GM19099 (cell line): ENCODE measurements at regions not wholly inside any gene's neighbourhood (a gene's known extent, or its start where the extent isn't known, plus 50 kb on each side); places are given as distances from the start of the nearest gene placed in this dataset.

Experiments used
- POLR2A ChIP-seq: IDR thresholded peaks from 3 replicates; pipeline ENCODE4 v1.6.1; 2011; ENCODE audit warnings: low read depth; ENCODE audit not compliant: insufficient read length; ENCODE audit errors: extremely low read depth

DNA sequence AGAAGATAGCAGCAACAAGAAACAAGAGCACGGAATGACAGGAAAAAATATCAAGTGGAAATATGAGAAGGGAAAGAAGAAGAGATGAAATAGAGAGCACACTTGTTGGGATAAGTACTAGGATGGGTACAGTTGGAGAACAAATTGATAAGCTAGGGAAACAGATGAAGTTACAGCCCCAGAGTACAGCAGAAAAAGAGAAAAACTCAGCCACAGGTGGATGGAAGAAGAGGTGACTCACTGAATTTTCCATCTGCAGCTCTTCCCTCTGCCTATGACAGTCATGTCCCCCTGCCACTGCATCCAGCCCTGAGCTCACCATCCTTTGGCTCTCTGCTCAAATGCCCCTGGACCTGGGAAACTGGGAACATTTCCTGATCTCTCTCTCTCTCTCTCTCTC is 209.0 kb downstream of the BCOR start:
- no peak for TF ChIP-seq POLR2A

DNA sequence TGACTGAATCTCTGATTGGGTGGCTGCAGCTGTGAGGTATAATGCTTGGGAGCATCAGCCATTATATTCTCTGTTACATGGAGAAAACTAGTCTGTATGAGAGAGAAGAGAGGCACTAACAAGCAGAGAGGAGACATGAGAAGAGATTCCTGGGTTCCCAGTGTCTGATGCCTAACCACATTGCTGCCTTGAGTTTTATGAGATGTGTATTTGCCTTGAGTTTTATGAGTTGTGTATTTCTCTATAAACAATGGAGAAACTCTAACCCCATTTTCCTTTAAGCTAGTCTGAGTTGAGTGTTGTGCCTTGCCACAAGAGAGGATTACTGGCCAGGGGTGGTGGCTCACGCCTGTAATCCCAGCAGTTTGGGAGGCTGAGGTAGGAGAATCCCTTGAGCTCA is 208.1 kb downstream of the BCOR start:
- TF ChIP-seq POLR2A: no peak

DNA sequence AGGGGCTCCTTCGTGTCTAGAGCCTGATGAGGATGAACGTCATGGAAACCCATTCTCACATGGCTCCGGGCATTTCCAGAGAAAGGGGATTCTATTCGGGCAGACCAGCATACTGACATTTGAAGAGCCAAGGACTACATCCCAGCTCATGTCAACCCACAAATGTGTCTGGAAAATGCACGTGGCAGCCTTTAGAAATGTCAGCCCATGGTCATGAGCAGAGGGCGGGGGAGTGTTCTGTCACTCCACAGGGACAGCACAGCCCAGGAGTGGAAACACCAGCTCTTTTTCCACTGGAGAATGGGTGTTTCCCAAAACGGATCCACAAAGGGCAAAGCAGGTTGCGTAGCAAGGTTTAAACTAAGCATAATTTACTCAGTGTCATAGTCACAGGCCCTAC is 207.0 kb downstream of the BCOR start:
- TF ChIP-seq POLR2A: no peak

DNA sequence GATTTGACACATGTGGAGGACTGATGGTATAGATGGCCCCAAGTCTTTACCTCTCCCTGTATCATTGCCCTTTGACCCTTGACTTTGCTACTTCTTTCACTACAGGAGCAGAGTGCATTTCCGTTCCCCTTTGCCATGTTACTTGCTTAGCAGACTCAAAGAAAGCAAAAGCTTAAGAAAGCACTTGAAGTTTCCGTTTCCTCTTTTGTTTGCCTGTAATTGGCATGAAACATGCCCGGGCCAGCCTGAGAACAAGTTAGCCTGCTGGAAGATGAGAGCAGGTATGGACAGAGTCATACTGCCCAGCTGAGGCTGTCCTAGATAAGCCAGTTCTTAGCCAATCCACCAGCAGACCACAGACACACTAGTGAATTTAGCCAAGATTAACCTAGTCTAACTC is 206.0 kb downstream of the BCOR start:
- TF ChIP-seq POLR2A: no peak

DNA sequence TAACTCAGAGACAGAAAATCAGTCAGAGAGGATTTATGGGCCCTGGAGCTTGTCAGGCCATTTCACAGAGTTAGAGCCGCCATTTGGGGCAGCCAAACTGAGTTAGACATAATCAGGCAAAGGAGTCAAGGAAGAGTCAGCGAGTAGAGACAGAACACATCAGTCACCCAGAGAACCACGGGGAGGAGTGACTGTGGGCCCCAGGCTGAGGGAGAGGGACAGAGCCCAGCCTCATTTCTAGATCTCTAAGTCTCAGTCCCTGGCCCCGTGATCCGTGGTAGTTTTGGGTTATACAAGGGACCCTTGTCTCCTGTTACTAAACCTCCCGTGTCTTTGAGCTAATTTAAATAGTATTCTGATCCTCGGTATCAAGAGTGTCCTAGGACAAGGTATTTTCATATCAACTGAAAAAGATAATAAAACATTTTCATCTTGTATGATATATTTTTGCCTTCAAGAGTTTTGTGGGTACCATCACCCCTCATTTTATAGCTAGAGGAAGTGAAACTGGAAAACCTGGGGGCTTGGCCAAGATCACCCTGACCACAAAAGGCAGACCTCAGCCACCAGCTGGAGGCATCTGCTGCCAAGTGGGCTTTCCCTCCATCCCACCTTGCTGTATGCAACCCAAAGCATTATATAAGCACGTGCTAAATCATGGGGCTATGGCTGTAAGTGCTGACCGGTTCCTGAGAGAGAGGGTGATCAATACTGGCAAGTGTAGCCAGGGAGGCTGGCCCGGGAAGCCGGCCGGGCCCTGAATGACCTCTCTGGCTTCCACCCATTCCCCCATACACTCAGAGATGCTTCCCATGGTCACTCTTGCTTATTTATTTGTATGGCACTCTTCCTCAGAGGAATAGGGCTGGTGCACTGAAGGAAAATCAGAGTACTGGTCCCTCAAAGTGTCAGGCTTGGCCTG is 204.1 kb downstream of the BCOR start:
- TF ChIP-seq POLR2A: no peak

DNA sequence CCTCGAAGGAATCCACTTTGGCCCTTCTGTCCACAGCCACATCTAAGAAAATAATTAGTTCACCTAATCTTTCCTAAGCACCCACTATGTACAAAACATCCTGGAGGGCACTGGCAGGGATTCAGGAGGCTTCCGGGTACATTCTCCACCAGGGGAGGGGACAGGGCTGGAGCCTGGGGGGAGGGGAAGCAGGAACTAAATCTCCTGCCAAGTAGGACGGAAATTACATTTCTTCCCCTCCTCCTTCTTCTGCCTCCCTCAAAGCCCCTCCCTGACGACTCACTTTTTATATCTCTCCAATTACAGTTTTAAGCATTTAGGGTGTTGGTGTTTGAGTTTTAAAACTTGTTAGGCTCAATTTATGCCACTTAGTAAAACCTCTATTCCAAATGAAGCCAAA is 203.1 kb downstream of the BCOR start:
- no peak for TF ChIP-seq POLR2A

DNA sequence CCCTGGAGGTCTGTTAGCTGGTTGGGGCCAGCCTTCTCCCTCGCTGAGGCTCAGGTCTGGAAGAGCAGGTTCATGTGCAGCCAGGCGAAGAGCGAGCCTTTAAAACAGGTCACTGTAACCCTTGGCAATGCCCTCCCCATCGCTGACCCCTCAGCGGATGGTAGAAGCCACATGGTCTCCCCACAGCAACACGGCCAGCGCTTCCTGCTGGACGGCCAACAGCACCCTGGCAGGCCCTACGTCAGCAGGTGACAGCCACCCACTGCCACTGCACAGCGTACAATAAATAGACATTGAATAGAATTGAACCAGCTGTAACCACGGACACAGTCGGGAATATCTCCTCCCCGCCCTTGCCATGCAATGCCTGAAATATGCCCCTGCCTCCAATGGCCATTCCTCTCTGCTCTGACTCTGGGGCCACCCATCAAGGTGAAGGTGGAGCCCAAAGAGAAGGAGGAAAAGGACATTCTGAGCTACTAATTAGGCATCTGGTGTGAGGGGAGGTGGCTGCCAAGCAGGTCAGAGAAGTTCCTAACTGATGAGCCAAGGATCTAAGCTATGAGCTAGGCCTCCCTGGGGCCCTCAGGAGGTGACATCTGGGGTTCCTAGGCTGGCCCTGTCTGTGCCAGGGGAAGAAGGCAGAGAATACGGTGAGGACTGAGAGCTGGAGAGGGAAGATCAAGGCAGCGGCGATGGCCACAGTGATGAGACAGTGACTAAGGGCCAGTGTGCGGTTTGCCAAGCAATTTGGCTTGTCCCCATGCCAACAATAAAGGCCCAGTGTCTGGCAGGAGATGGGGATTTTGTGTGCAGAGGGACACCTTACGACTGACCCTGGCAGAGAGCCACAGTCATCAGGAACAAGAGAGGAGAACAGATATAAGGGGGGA is 202.3 kb downstream of the BCOR start:
- no peak for TF ChIP-seq POLR2A

DNA sequence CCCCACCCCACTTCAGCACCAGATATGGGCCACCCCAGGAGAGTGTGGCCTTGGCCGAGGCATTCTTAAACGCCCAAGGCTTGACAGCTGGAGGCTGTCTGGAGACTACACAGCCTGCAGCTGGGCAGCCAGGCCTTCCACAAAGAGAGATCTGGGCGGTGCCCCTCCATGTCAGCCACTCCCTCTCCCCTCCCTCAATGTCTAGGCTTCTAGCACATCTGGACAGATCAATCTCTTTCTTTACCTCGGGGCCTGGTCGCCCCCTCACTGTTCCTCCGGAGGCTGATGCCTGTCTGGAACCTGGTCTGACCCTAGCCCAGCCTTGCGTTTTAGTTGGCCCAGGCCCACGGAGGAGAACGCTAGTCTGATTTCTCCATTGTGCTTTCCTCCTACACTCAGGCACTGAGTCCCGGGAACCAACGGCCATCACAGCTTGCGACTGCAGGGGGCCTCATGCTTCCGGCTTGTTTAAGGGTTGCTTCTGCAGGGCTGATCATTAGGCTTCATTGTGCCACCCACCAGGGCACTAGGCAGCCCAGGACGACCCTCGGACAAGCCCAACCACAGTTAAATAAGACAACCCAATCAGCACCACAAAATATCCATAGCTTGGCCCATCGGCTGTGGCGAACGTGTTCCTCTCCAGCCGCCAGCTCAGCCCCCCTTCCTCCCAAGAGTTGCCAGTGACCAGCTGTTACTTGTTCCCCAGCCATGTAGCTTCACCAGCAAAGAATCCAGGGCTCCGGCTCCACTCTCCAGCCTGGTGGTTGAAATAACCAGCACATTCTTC is 200.6 kb downstream of the BCOR start:
- TF ChIP-seq POLR2A: no peak

DNA sequence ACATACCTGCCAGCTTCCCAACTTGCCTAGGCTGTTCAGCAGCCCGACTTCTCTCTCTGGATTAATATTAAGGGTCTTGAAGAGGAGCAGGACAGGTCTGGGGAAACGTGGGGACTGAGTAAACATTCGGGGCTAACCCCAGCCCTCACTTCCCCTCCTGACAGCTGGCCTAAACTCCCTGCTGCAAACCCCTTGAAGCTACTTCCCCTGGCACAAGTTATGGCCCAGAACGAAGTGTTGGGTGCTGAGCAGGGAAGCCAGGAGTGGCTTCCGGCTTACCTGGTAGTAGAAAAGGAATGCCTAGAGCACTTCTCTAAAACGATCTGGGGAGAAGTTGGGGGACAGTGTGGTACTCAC is 200.0 kb downstream of the BCOR start:
- TF ChIP-seq POLR2A: no peak

DNA sequence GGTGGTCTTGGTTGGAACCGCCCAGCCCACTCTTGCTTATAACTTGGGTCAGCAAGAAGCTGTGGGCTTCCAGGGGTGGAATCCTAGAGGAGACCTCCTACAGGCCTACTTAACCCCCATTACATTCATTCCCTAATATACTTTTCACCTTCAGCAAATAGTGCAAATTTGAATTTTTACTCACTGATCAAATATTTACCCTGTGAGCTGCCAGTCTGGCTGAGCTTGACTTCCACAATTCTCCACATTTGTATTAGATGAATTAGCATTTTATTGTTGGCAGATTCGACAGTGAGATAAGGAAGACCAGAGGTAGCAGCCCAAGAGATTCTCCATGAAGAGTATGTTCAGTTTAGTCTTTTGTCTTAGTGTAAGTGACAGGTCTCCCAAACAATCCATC is 199.6 kb downstream of the BCOR start:
- no peak for TF ChIP-seq POLR2A

DNA sequence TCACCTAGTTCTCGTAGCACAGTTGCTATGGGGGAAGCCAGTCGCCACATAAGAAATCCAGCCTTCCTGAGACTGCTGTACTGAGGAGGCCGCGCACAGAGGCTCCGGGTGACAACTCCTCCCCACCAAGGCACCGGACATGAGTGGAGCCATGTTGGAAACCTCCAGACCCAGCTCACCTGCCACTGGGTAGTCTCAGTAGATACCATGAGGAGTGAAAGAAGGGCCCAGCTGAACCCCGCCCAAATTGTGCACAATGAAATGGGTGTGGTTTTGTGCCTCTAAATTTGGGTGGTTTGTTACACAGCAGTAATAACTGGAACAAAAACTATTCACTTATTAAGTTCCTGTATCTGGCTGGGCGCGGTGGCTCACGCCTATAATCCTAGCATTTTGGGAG is 198.7 kb downstream of the BCOR start:
- TF ChIP-seq POLR2A: no peak

DNA sequence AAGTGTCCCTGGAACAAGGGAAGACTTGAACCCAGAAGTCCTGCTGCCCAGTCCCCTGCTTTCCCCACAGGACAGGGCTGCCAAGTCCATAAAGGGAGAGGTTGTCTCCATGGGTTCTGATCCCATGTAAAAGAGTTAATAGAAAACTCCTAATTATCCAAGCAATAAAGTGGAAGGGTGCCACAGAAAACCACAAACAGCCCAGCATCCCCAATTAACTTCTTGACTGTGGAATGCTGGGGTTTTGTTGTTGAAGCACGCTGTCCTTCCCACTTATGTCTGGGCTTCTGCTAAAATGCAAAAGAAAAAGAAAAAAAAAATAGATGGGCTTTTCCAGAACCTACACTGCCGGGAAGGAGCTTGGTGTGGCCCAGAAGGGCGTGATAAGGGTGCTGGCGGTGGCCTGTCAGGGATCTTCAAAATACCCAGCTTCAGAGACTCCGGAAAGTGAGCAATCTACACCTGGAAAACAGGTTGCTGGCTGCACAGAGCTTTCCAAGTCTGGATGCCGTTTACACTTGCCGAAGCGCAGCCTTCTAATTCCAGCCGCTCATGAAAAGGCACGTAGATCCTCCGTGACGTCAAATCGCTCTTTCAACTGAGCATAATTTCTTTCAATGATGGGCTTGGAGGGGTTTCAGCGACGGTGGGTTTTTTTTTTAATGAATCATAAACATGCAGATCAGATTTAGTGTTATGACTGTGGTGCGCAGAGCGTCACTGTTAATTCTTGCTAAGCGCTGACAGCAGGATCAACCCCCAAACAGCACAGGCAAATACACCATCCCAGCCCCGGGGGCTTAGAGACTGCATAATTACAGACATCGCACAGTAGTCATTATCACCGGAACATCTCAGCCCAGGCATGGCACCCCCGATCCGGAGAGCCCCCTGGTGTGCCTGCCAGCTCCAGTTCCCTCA is 197.6 kb downstream of the BCOR start:
- TF ChIP-seq POLR2A: no peak

DNA sequence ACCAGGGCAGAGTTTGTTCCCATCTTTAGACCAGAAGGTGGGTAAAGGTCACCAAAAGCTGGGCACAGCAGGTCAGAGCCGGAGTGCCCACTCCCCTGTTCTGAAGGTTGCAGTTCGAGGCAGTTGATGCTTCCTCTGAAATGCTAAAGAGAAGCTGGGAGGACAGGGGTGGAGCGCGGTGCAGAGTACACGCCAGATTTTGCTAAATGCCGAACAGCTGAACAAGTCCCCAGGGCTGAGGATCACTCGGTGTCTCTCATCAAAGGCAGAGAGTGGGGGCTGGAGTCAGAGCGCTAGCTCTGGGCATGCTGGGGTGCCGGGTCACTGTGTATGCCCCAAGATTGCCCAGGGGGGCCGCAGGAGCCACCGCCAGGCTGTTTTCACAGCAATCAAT is 197.0 kb downstream of the BCOR start:
- no peak for TF ChIP-seq POLR2A

DNA sequence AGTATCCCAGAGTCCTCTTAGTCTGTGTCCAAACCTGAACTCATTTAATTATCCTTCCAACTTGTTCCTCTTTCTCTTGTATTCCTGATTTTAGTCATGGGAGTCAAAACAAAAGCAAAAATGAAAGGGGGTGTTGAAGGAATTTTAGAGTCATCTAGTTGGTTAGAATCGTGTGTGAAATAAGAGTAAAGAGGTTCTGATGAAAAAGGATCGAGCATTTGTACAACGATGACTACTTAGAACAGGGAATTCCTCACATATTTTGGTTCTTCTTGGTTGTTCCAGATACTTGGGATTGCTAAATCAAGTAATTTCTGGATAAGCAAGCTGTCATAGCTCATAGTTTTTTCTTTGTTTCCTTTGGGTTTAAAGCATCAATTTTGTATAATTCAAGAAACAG is 194.4 kb downstream of the BCOR start:
- no peak for TF ChIP-seq POLR2A

DNA sequence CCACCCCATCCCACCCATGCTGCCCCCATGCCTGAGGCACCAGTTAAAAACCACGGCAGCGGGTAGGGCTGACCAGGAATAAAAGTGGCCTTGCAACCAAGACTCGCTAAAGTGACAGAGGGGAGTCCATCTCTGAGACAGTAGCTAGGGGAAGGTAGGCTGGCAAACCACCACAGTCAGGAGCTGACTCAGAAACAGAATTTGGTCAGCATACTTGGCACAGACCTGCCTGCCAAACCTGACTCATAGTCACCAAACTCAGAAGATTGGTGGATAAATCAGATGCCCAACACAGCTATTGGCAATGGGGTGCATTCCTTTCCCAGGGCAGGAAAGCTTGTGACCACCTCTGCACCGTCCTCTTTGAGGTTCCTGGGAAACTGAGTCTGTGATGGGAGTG is 193.8 kb downstream of the BCOR start:
- no peak for TF ChIP-seq POLR2A
